Fibroblast of lung (primary cell): ENCODE measurements at regions not wholly inside any gene's neighbourhood (a gene's known extent, or its start where the extent isn't known, plus 50 kb on each side); places are given as distances from the start of the nearest gene placed in this dataset.

Experiments
- DNase-seq, 2 donors: peaks; one replicate each; pipeline versions ENCODE4 v3.0.0 to v3.0.0-alpha.2; 2010; ENCODE audit warnings: low read depth in 2 of 2
- H2AFZ ChIP-seq: 2 replicates; pipeline ENCODE4 v1.5.1; 2012; ENCODE audit warnings: low read length, control low read depth, inconsistent platforms
- H3K27ac ChIP-seq: 2 replicates; pipeline ENCODE4 v1.5.1; 2011; ENCODE audit warnings: low read length, control low read depth; ENCODE audit not compliant: insufficient read depth
- H3K27me3 ChIP-seq: 2 replicates; pipeline ENCODE4 v1.5.1; 2011; ENCODE audit warnings: mild to moderate bottlenecking, low read length; ENCODE audit not compliant: control insufficient read depth, insufficient read depth
- H3K36me3 ChIP-seq: 2 replicates; pipeline ENCODE4 v1.5.1; 2011; ENCODE audit warnings: low read length; ENCODE audit not compliant: control insufficient read depth, insufficient read depth
- H3K4me1 ChIP-seq: 2 replicates; pipeline ENCODE4 v1.5.1; 2011; ENCODE audit warnings: low read length; ENCODE audit not compliant: control insufficient read depth, insufficient read depth; ENCODE audit errors: extremely low read depth
- H3K4me2 ChIP-seq: 2 replicates; pipeline ENCODE4 v1.5.1; 2011; ENCODE audit warnings: low read length, control low read depth; ENCODE audit not compliant: insufficient read depth; ENCODE audit errors: extremely low read depth
- H3K4me3 ChIP-seq, 4 experiments: fragments of 200-600 bp in 1 of 4; sonication (generic) in 1 of 4; replicated peaks in 1 of 4; 2 replicates each; pipeline ENCODE4 v1.5.1; 2011 to 2016; ENCODE audit warnings: low read length in 4 of 4, low read depth in 3 of 4, mild to moderate bottlenecking in 3 of 4, control low read depth in 2 of 4, inconsistent platforms in 1 of 4, mixed read lengths in 1 of 4; ENCODE audit not compliant: insufficient read depth in 1 of 4; ENCODE audit errors: control extremely low read depth in 1 of 4
- H3K79me2 ChIP-seq: 2 replicates; pipeline ENCODE4 v1.5.1; 2012; ENCODE audit warnings: mild to moderate bottlenecking, low read length, inconsistent platforms; ENCODE audit not compliant: control insufficient read depth, insufficient read depth
- H3K9ac ChIP-seq: 2 replicates; pipeline ENCODE4 v1.5.1; 2011; ENCODE audit warnings: mild to moderate bottlenecking, low read length, control low read depth; ENCODE audit not compliant: insufficient read depth
- H3K9me3 ChIP-seq: 2 replicates; pipeline ENCODE4 v1.5.1; 2012; ENCODE audit warnings: low read depth, low read length; ENCODE audit not compliant: control insufficient read depth, insufficient read depth
- H4K20me1 ChIP-seq: 2 replicates; pipeline ENCODE4 v1.5.1; 2011; ENCODE audit warnings: low read length; ENCODE audit not compliant: control insufficient read depth, insufficient read depth; ENCODE audit errors: extremely low read depth
- CTCF ChIP-seq, 2 donors: IDR thresholded peaks in 1 of 2; conservative IDR thresholded peaks in 1 of 2; 1 replicate in 1 of 2; 2 replicates in 1 of 2; pipeline ENCODE4 v1.5.1; 2011 to 2012; ENCODE audit warnings: low read length in 2 of 2, control low read depth in 1 of 2, inconsistent platforms in 1 of 2, low read depth in 1 of 2, mild to moderate bottlenecking in 1 of 2
- EZH2 ChIP-seq: IDR thresholded peaks from 2 replicates; pipeline ENCODE4 v1.5.1; 2012; ENCODE audit warnings: low read length, control low read depth, mild to moderate bottlenecking; ENCODE audit errors: missing control alignments

DNA sequence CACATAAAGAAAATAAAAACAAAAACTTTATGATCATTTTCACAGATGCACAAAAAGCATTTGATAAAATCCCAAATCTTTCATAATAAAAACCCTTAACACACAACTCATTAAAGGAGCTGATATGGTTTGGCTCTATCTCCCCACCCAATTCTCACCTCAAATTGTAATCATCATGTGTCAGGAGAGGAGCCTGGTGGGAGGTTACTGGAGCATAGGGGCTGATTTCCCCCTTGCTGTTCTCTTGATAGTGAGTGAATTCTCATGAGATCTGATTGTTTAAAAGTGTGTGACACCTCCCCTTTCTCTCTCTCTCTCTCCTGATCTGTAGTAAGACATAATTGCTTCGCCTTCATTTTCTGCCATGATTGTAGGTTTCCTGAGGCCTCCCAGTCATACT is 790.7 kb downstream of the C12orf50 start:
- Histone ChIP-seq H3K4me3 (no peak overlapping the region), H3K27me3 (no peaks in the 10 kb centered on the region), H4K20me1 (no peaks in the 10 kb centered on the region), H3K36me3 (no peaks in the 10 kb centered on the region), H2AFZ (no peak overlapping the region), H3K79me2 (no peaks in the 10 kb centered on the region), H3K9ac (no peak overlapping the region), H3K27ac (no peak overlapping the region), H3K4me2 (no peak overlapping the region), H3K4me1 (no peaks in the 10 kb centered on the region), H3K9me3 (no peaks in the 10 kb centered on the region)
- TF ChIP-seq EZH2 = no peak
- DNase-seq = no peak

DNA sequence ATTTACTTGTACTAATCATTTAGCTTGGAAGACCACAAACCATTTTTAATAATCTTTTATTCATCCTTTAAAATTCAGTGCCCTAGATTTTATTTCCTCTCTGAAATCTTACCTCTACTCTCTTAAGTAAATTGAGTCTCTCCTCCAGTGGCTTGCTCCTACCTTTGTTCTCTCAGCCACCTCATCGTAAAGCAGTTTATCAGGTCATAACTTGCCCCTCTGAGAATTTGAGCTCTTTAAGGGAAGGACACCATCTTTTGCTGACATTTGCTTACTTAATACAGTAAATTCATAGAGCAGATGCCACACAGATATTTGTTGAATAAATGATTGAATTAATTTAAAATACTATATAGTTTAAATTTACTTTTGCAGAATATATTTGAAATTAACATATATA is 794.3 kb downstream of the C12orf50 start:
- H3K79me2 ChIP-seq = no peaks in the 10 kb centered on the region
- no peak overlapping the region for H3K4me3 ChIP-seq
- H3K27me3 ChIP-seq = no peaks in the 10 kb centered on the region
- H4K20me1 ChIP-seq = no peaks in the 10 kb centered on the region
- no peaks in the 10 kb centered on the region for H3K36me3 ChIP-seq
- H2AFZ ChIP-seq = no peak overlapping the region
- no peak overlapping the region for H3K27ac ChIP-seq
- H3K4me1 ChIP-seq = no peaks in the 10 kb centered on the region
- TF ChIP-seq CTCF (conservative IDR thresholded peaks at IDR 0.05 in 1 of 2, IDR thresholded peaks at IDR 0.05 in 1 of 2; ENCODE audit: low read depth in 1 of 2, low read length in 2 of 2) (no peak), EZH2 (no peak)
- DNase-seq = no peak
- H3K9ac ChIP-seq = no peak overlapping the region
- no peaks in the 10 kb centered on the region for H3K9me3 ChIP-seq
- no peak overlapping the region for H3K4me2 ChIP-seq

DNA sequence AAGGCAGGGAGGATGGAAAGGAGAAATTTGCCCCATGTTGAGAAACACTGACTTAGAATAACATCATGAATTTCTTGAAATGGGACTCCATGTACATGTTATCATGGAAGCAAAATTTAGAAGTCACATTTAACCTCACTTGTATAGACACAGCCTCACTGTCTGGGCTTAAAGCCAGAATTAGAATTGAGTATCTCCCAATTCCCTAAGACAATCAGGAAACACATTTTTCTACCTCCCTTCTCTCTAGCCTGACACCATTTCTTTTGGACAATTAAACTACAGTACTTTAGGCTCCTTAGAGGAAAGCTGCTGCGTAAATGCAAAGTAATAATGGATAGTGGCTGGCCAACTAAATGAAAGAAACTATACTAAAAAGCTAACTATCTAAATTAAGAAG is 795.5 kb downstream of the C12orf50 start:
- peak; percentile 39 to 54 for DNase-seq
- Histone ChIP-seq H3K9ac (no peak overlapping the region), H3K79me2 (no peaks in the 10 kb centered on the region), H4K20me1 (no peaks in the 10 kb centered on the region), H3K27ac (no peak overlapping the region), H3K36me3 (no peaks in the 10 kb centered on the region), H2AFZ (no peak overlapping the region), H3K4me3 (no peak overlapping the region), H3K9me3 (no peaks in the 10 kb centered on the region), H3K4me2 (no peak overlapping the region), H3K27me3 (no peaks in the 10 kb centered on the region), H3K4me1 (no peaks in the 10 kb centered on the region)
- TF ChIP-seq CTCF (conservative IDR thresholded peaks at IDR 0.05 in 1 of 2, IDR thresholded peaks at IDR 0.05 in 1 of 2; ENCODE audit: low read depth in 1 of 2, low read length in 2 of 2) (no peak), EZH2 (no peak)
